Cerebellar nuclear complex (tissue), 1 donor: ENCODE measurements at regions not wholly inside any gene's neighbourhood (a gene's known extent, or its start where the extent isn't known, plus 50 kb on each side); places are given as distances from the start of the nearest gene placed in this dataset.

Experiments used
- DNase-seq, 2 experiments: peaks; one replicate each; lab custom pipeline; 2025; lab: John Stamatoyannopoulos, UW

DNA sequence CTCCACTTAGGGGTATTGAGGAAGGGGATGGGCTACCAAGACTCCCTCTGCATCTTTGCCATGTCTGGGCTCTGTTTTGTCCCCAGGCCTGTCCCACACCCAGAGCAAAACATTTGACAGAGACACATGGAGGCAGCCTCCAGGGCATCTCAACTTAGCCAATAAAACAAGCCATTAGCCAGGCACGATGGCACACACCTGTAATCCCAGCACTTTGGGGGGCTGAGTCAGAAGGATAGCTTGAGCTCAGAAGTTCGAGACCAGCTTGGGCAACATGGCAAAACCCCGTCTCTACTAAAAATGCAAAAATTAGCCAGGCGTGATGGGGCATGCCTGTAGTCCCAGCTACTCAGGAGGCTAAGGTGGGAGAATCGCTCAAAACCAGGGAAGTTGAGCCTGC lies 120.3 kb upstream of the IPO9 start:
- no peak for DNase-seq

DNA sequence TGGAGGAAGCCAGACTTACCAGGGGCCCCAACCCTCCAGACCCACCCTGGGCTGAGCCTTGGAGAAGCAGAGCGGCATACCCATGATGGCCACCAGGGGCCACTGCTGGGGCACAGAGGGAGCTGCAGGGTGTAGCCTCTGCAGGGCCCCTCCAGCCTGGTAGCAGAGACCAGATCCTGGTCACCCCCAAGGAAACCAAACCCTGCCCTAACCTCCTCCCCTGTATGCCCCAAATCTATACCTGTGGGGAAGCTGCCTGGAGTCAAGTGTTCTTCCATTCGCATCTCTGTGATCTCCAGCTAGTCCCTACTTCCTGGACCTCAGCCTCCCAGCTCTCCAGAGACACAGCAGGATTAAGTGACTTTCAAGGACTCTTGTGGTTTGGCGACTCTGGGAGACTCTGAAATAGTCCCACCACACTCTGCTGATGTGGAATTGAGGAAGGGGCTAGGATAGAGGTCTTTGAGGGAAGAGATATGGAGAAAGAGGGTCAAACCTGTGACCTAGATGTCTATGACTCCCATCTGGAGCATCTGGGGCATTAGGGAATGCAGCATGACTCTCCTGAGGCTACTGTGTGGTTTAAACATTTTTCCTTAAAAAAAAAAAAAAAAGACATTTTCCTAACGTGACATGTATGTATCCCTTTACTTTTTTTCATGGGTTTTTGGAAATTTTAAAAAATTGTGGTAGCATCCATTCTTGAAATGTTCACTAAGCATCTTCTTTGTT lies 119.2 kb upstream of the IPO9 start:
- DNase-seq: no peak

DNA sequence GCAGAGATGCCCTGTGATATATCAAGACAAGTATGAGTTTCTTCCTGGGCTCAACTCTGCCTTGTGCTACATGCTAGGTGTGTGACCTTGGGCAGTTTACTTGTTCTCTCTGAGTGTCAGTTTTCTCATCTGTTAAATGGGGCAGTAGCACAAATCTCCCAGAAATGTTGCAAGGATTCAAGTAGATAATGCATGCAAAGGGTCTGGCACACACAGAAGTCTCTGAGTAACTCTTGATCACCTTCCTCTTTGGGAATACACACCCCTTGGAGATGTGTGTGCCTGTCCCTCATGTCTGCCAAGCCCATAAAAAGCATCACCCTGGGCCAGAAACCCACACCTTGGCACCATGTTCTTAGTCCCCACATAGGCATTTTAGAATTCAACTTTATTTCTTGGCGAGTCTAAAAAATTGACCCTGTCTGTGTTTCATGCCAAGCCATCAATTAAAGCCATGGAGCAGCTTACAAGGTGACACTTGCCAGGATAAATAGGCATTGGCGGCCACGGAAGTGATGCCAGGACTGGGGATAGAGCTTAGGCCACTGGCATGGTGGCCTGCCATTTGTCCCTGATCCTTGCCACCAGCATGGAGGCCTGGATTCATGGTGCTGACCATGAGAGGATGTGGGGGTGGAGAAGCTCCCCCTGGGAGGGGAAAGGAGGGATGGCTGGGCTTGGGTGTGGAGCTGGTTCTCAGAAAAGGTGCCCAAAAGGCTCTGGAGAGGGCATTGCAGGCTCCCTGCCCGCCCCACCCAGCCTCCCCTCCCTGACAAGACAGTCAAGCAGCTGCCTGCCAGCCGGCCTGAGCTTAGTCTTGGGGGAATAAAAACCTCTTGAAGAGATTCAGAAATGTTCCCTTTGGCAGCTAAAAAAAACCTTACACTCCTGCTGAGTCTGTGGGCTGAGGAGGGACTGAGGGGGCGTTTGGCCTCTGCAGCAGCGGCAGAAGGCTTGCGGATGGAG lies 118.0 kb upstream of the IPO9 start:
- no peak for DNase-seq

DNA sequence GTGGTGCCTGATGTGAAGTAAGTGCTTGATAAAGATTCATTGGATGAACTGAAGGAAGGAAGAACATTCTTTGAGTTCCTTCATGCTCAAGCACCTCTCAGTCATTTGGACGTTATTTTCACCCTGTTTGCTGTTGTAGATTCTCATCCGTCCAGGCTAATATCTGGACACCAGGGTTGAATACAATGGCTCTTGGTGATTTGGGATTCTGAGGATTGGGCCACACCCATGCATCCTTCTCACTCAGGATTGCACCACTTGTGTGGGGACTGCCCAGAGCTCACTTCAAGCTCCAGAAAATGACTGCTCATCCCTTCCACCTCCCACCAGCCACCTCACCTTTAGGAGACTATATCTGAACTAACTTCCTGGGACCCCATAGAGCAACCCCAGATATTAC lies 117.1 kb upstream of the IPO9 start:
- DNase-seq: no peak

DNA sequence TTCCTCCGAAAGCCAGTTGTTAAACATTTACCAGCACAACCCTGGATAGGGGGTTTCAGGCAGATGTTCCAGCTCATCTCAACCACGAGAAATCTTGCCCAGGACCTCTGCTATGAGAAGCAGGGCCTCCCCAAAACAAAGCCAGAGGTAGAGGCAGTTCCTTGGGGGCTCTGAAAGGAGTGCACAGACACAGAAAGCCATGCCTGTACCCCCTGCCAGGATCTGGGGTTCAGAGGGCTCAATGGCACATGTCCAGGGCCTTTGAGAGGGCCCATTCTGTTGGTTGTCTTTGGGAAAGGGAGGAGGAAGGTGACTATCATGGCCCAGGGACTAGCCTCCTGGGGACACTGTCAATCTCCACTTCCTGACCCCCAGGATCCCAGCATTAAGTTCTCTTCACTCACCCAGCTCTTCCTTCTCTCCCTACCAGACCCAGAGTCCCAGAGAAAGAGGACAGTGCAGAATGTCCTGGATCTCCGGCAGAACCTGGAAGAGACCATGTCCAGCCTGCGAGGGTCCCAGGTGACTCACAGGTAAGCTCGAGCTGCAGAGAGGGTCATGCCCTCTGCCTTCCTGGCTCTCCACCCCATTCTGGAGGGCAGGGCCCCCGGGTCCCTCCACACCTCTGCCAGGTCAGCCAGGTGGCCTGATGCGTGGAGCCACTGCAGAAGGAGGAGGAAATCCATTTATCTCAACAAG lies 116.4 kb upstream of the IPO9 start:
- no peak for DNase-seq

DNA sequence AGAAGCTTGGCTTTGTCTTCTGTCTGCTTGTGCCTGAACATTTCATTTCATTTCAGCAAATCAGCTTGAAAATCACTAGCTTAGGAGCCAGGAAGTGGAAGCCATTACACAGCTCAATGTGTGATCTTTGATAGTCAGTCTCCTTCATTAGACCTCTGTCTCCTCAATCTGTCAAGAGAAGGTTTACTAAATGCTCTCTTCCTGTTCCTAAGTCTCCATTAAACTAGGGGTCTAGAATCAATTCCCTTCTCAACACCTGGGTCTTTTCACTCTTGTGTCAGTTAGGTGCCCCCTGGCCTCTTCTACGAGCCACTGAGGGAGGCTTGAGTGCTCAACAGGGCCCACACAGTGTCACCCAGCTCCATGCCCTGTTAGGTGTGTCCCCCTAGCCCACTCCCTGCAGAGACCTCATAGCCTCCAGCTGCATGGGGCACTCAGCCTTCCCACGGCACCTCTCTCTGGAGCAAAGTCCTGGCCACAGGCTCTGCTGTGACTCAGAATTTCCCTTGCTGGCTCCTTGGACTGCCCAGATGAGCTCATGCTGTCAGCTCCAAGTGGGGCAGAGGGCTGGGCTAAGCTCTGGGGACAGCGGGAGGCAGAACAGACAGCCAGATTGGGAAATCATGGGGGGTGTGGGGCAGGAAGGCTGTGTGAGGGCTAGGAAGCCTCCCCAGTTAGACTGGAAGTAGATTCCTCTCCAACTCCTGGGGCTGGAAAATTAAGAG lies 115.7 kb upstream of the IPO9 start:
- DNase-seq: no peak

DNA sequence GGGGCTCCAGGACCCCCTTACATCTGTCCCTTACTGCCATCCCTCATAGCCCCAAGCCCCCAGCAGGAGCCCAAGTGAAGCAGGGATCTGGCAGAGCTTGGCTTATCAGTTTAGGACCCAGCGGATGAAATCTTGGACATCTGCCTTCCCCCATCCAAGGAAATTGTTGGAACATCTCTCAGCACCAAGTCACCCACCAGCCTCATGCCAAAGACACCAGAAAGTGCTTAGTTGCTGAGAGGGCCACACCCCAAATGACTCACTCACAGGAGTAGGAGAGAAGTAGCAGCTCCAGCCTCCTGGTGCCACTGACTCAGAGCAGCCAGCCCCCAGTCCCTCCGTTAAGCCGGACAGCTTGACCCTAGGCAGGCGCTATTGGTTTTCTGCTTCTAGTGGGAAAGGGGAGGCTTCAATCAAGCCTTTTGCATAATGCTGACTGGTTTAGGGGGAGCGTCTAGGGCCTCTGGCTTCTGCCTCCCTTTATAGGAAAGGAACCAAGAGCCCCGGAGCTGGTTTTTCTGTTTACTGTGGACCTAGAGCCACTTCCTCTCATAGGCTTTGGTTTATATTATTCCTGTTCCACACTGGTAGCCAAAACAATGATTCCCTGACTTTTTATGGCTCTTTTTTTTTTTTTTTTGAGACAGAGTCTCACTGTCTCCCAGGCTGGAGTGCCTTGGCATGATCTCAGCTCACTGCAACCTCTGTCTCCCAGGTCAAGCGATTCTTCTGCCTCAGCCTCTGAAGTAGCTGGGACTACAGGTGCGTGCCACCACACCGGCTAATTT lies 114.2 kb upstream of the IPO9 start:
- DNase-seq: no peak

DNA sequence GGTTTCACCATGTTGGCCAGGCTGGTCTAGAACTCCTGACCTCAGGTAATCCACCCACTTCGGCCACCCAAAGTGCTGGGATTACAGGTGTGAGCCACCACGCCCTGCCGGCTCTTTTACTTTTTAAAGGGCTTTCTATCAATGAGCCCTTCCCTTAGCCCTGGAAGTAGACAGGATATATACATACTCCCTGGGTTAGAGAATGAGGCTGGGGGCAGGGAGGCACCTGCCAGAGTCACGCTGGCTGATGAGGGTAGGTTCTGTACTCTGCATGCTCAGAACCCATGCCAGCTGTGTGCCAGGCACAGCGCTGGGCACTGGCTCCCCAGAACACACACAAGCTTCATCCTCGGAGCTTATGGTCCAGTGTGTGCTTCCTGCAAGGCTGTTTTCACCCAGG lies 113.6 kb upstream of the IPO9 start:
- no peak for DNase-seq

DNA sequence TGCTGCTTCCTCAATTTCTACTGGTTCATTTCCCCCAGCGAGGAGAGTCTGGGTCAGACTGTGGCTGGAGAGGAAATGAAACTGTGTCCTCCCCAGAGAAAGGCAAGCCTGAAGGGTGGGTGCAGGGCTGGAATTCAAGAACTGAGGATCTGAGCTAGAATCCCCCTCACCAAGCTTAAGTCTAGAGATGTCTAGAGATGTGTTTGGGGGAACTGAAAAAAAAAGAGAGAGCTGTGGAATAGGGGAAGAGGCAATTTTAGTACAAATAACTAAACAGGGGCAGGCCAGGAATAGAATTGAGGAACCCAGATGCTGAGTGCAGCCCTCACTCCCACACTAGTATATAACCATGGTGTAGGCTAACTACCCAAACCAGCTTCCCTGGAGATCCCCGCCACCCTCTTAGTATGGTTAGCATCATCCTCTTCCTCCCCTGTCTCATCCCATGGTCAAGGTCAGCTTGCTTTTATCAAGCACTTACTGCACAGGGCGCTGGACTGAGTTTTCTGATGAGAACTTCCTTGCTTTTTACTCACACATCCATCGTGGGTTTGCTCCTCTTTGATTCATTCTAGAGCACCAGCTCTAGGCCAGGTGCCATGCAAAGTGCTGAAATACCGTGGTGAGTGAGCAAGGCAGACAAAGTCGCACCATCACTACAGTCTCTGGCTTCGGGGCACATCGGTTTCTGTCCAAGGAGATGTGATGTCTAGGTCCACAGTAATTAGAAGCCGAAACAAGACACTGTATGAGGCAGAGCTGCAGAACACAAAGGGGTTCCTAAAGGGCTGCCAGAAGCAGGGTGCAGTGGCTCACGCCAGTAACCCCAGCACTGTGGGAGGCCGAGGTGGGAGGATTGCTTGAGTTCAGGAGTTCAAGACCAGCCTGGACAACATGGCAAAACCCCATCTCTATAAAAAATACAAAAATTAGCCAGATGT lies 112.9 kb upstream of the IPO9 start:
- DNase-seq: no peak

DNA sequence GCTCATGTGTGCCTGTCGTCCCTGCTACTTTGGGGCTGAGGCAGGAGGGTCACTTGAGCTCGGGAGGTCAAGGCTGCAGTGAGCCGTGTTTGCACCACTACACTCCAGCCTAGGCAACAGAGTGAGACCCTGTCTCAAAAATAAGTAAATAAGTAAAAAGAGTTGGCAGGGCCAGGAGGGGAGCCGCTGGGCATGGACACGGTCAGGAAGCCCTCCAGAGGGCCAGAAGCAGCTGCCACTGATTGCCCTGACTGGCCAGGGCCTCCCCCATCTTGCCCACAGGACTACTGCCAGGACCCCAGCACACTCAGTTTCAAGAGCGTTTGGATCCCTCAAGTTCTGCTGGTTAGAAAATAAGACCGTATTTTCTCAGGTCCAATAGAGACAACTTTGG lies 112.2 kb upstream of the IPO9 start:
- DNase-seq: no peak

DNA sequence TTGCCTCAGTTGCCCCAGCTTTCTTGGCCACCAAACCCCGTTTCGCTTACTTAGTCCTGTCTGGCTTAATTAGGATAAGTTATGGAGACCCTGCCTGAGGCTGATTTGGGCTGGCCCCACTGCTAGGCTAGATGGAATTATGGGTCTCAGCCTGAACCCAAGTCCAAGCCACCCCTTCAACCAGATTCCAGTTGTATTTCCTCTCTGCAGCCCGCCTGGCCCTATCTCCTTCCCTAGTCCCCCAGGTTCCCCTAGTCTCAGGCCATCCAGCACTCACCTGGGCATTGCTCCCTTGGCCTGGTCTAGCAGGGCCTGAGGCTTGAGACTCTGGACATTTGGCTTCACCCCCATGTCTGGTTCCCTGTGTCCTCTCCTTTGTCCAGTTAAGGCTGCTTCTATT lies 111.7 kb upstream of the IPO9 start:
- no peak for DNase-seq

DNA sequence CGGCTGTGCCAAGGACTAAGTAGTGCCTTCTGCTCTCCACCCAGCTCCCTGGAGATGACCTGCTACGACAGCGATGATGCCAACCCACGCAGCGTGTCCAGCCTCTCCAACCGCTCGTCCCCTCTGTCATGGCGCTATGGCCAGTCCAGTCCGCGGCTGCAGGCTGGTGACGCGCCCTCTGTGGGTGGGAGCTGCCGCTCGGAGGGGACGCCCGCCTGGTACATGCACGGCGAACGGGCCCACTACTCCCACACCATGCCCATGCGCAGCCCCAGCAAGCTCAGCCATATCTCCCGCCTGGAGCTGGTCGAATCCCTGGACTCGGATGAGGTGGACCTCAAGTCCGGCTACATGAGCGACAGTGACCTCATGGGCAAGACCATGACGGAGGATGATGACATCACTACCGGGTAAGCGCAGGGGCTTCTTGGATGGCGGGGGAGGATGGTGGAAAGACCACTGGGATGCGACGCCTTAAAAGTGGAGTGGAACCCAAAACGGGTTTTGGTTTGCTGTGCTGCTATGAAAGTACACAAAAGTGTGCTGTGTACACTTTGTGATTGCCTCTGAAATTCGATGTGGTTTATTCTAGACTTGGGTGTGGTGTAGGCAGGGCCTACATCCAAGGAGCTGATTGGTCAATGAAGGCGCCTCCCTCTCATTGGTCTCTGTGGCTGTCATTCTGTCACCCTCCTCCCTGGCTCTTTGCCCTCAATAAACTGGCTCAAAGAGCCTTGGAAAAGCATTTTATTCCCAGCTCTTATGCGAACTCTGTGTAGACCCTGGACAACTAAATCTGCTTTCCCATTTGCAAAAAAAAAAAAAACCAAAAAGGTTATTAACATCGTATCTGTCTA lies 110.4 kb upstream of the IPO9 start:
- DNase-seq: no peak

DNA sequence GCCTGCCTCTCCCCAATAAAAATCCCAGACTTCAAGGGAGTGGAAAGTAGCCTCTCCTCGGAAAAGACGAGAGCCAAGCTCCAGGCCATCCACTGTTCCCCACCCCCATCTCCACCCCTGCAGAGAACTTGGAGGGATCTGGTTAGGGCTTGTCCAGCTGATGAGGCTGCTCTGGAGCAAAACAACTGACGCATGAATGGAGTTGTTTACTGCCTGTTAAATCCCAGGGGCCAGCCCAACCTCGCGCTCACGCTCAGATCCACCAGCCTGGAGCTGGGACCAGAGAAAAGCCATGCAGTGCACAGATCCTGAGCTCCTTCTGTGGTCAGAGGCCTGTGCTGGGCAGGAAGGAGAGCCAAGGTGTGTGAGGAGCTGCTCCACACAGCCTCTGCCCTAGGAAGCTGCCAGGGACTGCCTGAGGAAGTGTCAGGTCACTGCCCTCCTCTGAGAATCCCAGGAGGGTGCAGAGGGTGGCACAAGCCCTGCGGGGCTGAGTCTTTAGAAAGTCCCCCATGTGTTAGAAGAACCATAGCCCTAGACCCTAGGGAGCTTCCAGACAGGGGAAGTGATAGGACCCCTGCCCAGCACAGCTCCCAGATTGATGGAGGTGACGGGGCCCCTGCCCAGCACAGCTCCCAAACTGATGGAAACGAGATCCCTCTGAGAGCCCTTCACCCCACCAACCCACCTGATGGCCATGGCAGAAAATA lies 109.0 kb upstream of the IPO9 start:
- no peak for DNase-seq

DNA sequence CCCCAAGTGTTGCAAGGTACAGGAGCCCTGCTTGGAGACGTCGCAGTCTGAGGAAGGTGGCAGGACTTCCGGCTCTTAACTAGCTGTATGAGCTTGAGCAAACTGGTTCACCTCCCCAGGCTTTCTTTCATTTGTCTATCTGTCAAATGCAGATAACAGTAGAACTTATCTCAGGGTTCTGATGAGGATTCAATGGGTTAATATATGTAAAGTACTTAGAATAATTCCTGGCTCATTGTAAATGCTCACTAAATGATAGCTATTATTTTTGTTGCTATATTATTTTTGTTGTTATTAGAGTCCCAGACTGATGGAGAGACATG lies 108.5 kb upstream of the IPO9 start:
- no peak for DNase-seq

DNA sequence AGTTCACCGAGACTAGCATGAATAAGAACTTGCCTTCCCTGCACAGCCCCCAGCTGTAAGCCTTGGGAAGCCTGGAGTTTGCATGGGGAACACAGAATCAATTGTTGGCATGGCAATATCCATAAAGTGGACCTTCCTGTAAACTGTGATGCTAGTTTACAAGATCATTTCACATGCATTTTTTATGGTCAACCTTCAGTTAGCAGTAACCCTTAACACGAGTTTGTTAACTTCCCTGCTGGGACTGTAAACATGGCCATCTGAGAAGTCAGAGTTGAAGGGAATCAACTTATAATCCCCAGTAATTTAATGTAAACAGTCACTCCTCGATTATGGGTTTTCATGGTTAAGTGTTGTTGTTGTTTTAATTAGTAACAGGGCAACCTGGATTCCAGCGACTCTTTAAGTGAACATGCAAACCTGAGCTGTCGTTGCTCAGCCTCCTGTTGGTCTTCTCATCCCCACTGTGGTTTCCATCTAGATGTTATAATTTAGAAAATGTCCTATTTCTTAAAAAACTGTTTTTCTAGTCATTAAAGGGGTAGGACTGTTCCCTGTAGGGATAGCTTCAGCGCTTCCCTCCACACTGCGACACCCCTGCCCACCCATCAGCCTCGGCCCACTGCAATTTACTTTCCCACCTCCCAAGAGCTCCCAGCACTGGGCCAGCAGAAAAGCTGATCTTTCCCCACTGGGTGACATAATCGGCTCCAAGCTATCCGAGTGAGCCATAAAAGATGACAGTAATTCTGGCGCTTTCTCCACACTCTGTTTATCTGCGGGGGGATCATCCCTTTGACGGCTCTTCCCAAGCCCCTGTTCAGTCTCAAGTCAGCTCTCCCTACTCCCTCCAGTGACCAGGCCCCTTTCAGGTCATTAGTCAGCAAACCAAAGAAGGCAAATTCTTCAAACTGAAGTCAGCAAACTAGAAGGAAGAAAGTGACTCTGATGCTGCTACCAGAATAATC lies 107.6 kb upstream of the IPO9 start:
- DNase-seq: no peak

DNA sequence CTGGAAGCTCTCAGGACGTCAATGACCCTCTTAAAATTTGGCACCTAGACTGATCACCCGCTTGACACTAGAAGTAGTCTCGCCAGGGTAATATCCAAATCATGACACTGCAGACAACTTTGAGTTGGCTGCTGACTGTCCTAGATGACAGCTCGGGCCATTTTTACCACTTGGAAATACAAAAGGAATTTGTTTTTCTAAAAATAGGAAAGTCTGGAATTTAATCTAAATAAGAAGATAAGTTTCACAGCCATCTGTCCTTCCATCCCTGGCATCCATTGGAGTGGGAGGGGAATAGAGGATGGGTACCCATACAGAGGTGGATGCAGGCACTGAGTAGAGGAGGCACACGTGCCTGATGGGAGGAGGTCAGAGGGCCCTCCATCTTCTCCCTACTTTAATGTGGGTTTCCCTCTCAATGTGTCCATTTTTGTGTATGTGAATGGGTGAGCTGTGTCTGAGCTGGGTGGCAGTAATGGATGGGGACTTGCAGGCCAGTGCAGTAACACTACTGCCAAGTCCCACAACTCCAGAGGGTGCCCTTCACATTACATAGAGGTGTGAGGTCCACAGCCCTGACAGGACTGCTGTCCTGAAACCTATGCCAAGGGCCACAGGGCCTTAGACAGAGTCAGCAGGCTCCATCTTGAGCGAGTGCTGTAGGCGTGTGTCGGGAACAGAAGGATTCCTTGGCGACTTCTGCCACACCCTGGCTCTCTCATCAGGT lies 104.8 kb upstream of the IPO9 start:
- no peak for DNase-seq

DNA sequence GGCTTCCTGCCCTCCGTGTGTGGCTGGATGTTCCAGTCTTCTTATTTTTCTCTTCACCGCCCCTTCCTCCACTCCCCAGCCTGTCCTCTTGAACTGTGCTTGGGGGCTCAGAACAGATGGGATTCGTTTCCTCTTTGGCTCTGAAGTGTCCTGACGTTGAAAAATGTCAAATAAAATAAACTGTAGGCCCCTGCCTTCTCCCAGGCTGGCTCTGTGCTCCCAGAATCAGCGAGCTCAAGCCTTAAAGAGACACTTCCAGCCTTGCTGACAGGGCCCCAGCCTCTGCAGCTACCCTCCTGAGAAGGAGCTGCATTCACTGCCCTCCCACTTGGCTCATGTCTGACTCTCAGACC lies 104.2 kb upstream of the IPO9 start:
- no peak for DNase-seq
